K562 (cell line): ENCODE measurements at regions not wholly inside any gene's neighbourhood (a gene's known extent, or its start where the extent isn't known, plus 50 kb on each side); places are given as distances from the start of the nearest gene placed in this dataset.

Experiments
- MXI1 ChIP-seq: IDR thresholded peaks from 2 replicates; pipeline ENCODE4 v1.6.1; 2011; ENCODE audit warnings: low read depth, mild to moderate bottlenecking, improper control_type of control experiment, low read length
- NELFE ChIP-seq: IDR thresholded peaks from 2 replicates; pipeline ENCODE4 v1.6.1; 2011; ENCODE audit warnings: mild to moderate bottlenecking; ENCODE audit not compliant: insufficient read depth, insufficient read length
- NFYB ChIP-seq: IDR thresholded peaks from 2 replicates; pipeline ENCODE4 v1.6.1; 2011; ENCODE audit warnings: mild to moderate bottlenecking, moderate library complexity; ENCODE audit not compliant: insufficient read length; ENCODE audit errors: extremely low read depth
- PHTF2 ChIP-seq: fragments of 250-450 bp; sonication (Bioruptor Pico); IDR thresholded peaks from 2 replicates; pipeline ENCODE4 v1.5.0; 2021; ENCODE audit warnings: mild to moderate bottlenecking
- PPARD ChIP-seq: fragments of 250-450 bp; sonication (Bioruptor Pico); IDR thresholded peaks from 2 replicates; pipeline ENCODE4 v1.8.0; 2022; ENCODE audit warnings: inconsistent platforms, mild to moderate bottlenecking, moderate library complexity
- SREBF2 ChIP-seq: sonication (generic); formaldehyde crosslinking; IDR thresholded peaks from 2 replicates; pipeline ENCODE4 v1.4.0; 2020; ENCODE audit warnings: mild to moderate bottlenecking, missing genetic modification reagents
- ZNF318 ChIP-seq, 2 experiments: fragments of 450-650 bp; IDR thresholded peaks; 2 replicates each; pipeline ENCODE4 v1.6.1; 2016; ENCODE audit warnings: mild to moderate bottlenecking in 2 of 2, borderline replicate concordance in 1 of 2, low read depth in 1 of 2, moderate library complexity in 1 of 2
- ZNF75A ChIP-seq: fragments of 450-650 bp; formaldehyde crosslinking; IDR thresholded peaks from 2 replicates; pipeline ENCODE4 v1.4.0; 2020; ENCODE audit warnings: mild to moderate bottlenecking

- TF ChIP-seq ZNF75A (CRISPR knock-in tag) (no peak), SREBF2 (CRISPR knock-in tag) (no peak), ZNF318 (IDR thresholded peaks at IDR 0.05; ENCODE audit: borderline replicate concordance in 1 of 2, low read depth in 1 of 2) (no peak), NFYB (no peak), NELFE (no peak), PPARD (CRISPR knock-in tag) (no peak), PHTF2 (CRISPR knock-in tag) (no peak), MXI1 (no peak)
These were observed 255.7 kb downstream of the BTG1 start (continued) for GRCh38 chr12:91889910-91890309.
